ENCODE measurements at regions not wholly inside any gene's neighbourhood (a gene's known extent, or its start where the extent isn't known, plus 50 kb on each side); places are given as distances from the start of the nearest gene placed in this dataset.

- H3K79me2 ChIP-seq (ENCODE audit: control insufficient read depth, insufficient read depth, low read length) = no peaks in the 10 kb centered on the region
Observed at GRCh38 chr4:29326004-29326403, 1394.2 kb upstream of the PCDH7 start.

GRCh38 chr4:29326816-29327215 is 1393.4 kb upstream of the PCDH7 start:
- Histone ChIP-seq H4K20me1 (ENCODE audit: control insufficient read depth, extremely low read depth, insufficient read depth, low read length) (no peaks in the 10 kb centered on the region), H3K9me3 (ENCODE audit: control insufficient read depth, insufficient read depth, low read depth, low read length) (no peaks in the 10 kb centered on the region), H3K36me3 (ENCODE audit: control insufficient read depth, insufficient read depth, low read length) (no peaks in the 10 kb centered on the region), H3K27ac (ENCODE audit: insufficient read depth, low read length) (no peak overlapping the region), H2AFZ (ENCODE audit: low read length) (no peak overlapping the region), H3K9ac (ENCODE audit: insufficient read depth, low read length) (no peak overlapping the region), H3K4me2 (ENCODE audit: extremely low read depth, insufficient read depth, low read length) (no peak overlapping the region), H3K79me2 (ENCODE audit: control insufficient read depth, insufficient read depth, low read length) (no peaks in the 10 kb centered on the region), H3K4me3 (replicated peaks in 1 of 4; ENCODE audit: control extremely low read depth in 1 of 4, insufficient read depth in 1 of 4, low read depth in 3 of 4, low read length in 4 of 4) (no peak overlapping the region), H3K4me1 (ENCODE audit: control insufficient read depth, extremely low read depth, insufficient read depth, low read length) (no peaks in the 10 kb centered on the region), H3K27me3 (ENCODE audit: control insufficient read depth, insufficient read depth, low read length) (no peaks in the 10 kb centered on the region)
- peak in 1 of 2 donors; percentile 9 for DNase-seq (ENCODE audit: low read depth in 2 of 2)
- no peak for TF ChIP-seq EZH2 (IDR thresholded peaks at IDR 0.05; ENCODE audit: low read length, missing control alignments)
- TF ChIP-seq CTCF (conservative IDR thresholded peaks at IDR 0.05 in 1 of 2, IDR thresholded peaks at IDR 0.05 in 1 of 2; ENCODE audit: low read depth in 1 of 2, low read length in 2 of 2) = no peak

More at GRCh38 chr4:29326004-29326403, 1394.2 kb upstream of the PCDH7 start:
- H2AFZ ChIP-seq (ENCODE audit: low read length) = no peak overlapping the region
- H3K27me3 ChIP-seq (ENCODE audit: control insufficient read depth, insufficient read depth, low read length) = no peaks in the 10 kb centered on the region
- DNase-seq (ENCODE audit: low read depth in 2 of 2) = no peak
- TF ChIP-seq EZH2 (IDR thresholded peaks at IDR 0.05; ENCODE audit: low read length, missing control alignments) (no peak), CTCF (conservative IDR thresholded peaks at IDR 0.05 in 1 of 2, IDR thresholded peaks at IDR 0.05 in 1 of 2; ENCODE audit: low read depth in 1 of 2, low read length in 2 of 2) (no peak)
- H3K9ac ChIP-seq (ENCODE audit: insufficient read depth, low read length) = no peak overlapping the region
- H3K4me2 ChIP-seq (ENCODE audit: extremely low read depth, insufficient read depth, low read length) = no peak overlapping the region
- no peak overlapping the region for H3K4me3 ChIP-seq (replicated peaks in 1 of 4; ENCODE audit: control extremely low read depth in 1 of 4, insufficient read depth in 1 of 4, low read depth in 3 of 4, low read length in 4 of 4)
- H3K36me3 ChIP-seq (ENCODE audit: control insufficient read depth, insufficient read depth, low read length) = no peaks in the 10 kb centered on the region
- no peaks in the 10 kb centered on the region for H3K4me1 ChIP-seq (ENCODE audit: control insufficient read depth, extremely low read depth, insufficient read depth, low read length)
- no peaks in the 10 kb centered on the region for H3K9me3 ChIP-seq (ENCODE audit: control insufficient read depth, insufficient read depth, low read depth, low read length)
- no peaks in the 10 kb centered on the region for H4K20me1 ChIP-seq (ENCODE audit: control insufficient read depth, extremely low read depth, insufficient read depth, low read length)
- no peak overlapping the region for H3K27ac ChIP-seq (ENCODE audit: insufficient read depth, low read length)

- Histone ChIP-seq H3K4me3 (replicated peaks in 1 of 4; ENCODE audit: control extremely low read depth in 1 of 4, insufficient read depth in 1 of 4, low read depth in 3 of 4, low read length in 4 of 4) (no peak overlapping the region), H3K9ac (ENCODE audit: insufficient read depth, low read length) (no peak overlapping the region), H3K9me3 (ENCODE audit: control insufficient read depth, insufficient read depth, low read depth, low read length) (no peaks in the 10 kb centered on the region), H3K27ac (ENCODE audit: insufficient read depth, low read length) (no peak overlapping the region), H2AFZ (ENCODE audit: low read length) (no peak overlapping the region), H3K36me3 (ENCODE audit: control insufficient read depth, insufficient read depth, low read length) (no peaks in the 10 kb centered on the region), H3K4me2 (ENCODE audit: extremely low read depth, insufficient read depth, low read length) (no peak overlapping the region), H4K20me1 (ENCODE audit: control insufficient read depth, extremely low read depth, insufficient read depth, low read length) (no peaks in the 10 kb centered on the region), H3K27me3 (ENCODE audit: control insufficient read depth, insufficient read depth, low read length) (no peaks in the 10 kb centered on the region), H3K79me2 (ENCODE audit: control insufficient read depth, insufficient read depth, low read length) (no peaks in the 10 kb centered on the region), H3K4me1 (ENCODE audit: control insufficient read depth, extremely low read depth, insufficient read depth, low read length) (no peaks in the 10 kb centered on the region)
- no peak for DNase-seq (ENCODE audit: low read depth in 2 of 2)
- TF ChIP-seq EZH2 (IDR thresholded peaks at IDR 0.05; ENCODE audit: low read length, missing control alignments) (no peak), CTCF (conservative IDR thresholded peaks at IDR 0.05 in 1 of 2, IDR thresholded peaks at IDR 0.05 in 1 of 2; ENCODE audit: low read depth in 1 of 2, low read length in 2 of 2) (no peak)
Observed at GRCh38 chr4:29336861-29337260, 1383.3 kb upstream of the PCDH7 start.

Measured in fibroblast of lung (primary cell).